Neuronal stem cell (in vitro differentiated cells): ENCODE measurements at regions not wholly inside any gene's neighbourhood (a gene's known extent, or its start where the extent isn't known, plus 50 kb on each side); places are given as distances from the start of the nearest gene placed in this dataset.

Experiments
- DNase-seq: peaks from one replicate; pipeline ENCODE4 v3.0.0-alpha.2; 2013; ENCODE audit warnings: low spot score
- H2AFZ ChIP-seq: one replicate; pipeline ENCODE4 v1.6.1; 2013; ENCODE audit warnings: mild to moderate bottlenecking, low read length, inconsistent platforms
- H2AK5ac ChIP-seq: 2 replicates; pipeline ENCODE4 v1.6.1; 2013; ENCODE audit warnings: low read depth, mild to moderate bottlenecking, inconsistent platforms, low read length, moderate library complexity, mixed read lengths
- H2BK120ac ChIP-seq: 2 replicates; pipeline ENCODE4 v1.6.1; 2013; ENCODE audit warnings: low read depth, mild to moderate bottlenecking, inconsistent platforms, low read length, moderate library complexity, mixed read lengths
- H2BK12ac ChIP-seq: one replicate; pipeline ENCODE4 v1.6.1; 2013; ENCODE audit warnings: low read length, inconsistent platforms
- H2BK15ac ChIP-seq: 2 replicates; pipeline ENCODE4 v1.6.1; 2013; ENCODE audit warnings: mild to moderate bottlenecking, low read length, inconsistent platforms, mixed read lengths
- H2BK5ac ChIP-seq: one replicate; pipeline ENCODE4 v1.6.1; 2013; ENCODE audit warnings: inconsistent platforms, mild to moderate bottlenecking, low read length, moderate library complexity
- H3K14ac ChIP-seq: one replicate; pipeline ENCODE4 v1.6.1; 2013; ENCODE audit warnings: low read length, inconsistent platforms
- H3K18ac ChIP-seq: 2 replicates; pipeline ENCODE4 v1.6.1; 2013; ENCODE audit warnings: low read length, inconsistent platforms
- H3K23ac ChIP-seq: 2 replicates; pipeline ENCODE4 v1.6.1; 2013; ENCODE audit warnings: low read depth, mild to moderate bottlenecking, mixed read lengths, low read length, inconsistent platforms; ENCODE audit not compliant: poor library complexity
- H3K27ac ChIP-seq: replicated peaks from 3 replicates; pipeline ENCODE4 v1.5.1; 2013; ENCODE audit warnings: low read length, inconsistent platforms
- H3K27me3 ChIP-seq, 3 experiments: 2 replicates each; pipeline ENCODE4 v1.6.1; 2013; ENCODE audit warnings: low read length in 3 of 3, mild to moderate bottlenecking in 2 of 3, inconsistent platforms in 1 of 3, low read depth in 1 of 3, mixed read lengths in 1 of 3, moderate library complexity in 1 of 3; ENCODE audit not compliant: control insufficient read depth in 3 of 3, insufficient read depth in 3 of 3
- H3K36me3 ChIP-seq, 2 donors: replicated peaks in 1 of 2; 2 replicates each; pipeline ENCODE4 v1.6.1; 2013; ENCODE audit warnings: low read length in 2 of 2; ENCODE audit not compliant: control insufficient read depth in 2 of 2, insufficient read depth in 2 of 2
- H3K4ac ChIP-seq: 2 replicates; pipeline ENCODE4 v1.6.1; 2013; ENCODE audit warnings: inconsistent platforms, mild to moderate bottlenecking, low read length, moderate library complexity
- H3K4me1 ChIP-seq, 2 donors: 1 replicate in 1 of 2; 2 replicates in 1 of 2; pipeline ENCODE4 v1.6.1; 2013; ENCODE audit warnings: low read length in 2 of 2, low read depth in 1 of 2; ENCODE audit not compliant: control insufficient read depth in 2 of 2, insufficient read depth in 1 of 2
- H3K4me2 ChIP-seq: one replicate; pipeline ENCODE4 v1.6.1; 2013; ENCODE audit warnings: mild to moderate bottlenecking, low read length, inconsistent platforms; ENCODE audit not compliant: insufficient read depth, poor library complexity, severe bottlenecking
- H3K4me3 ChIP-seq, 2 donors: 2 replicates each; pipeline ENCODE4 v1.5.1; 2013; ENCODE audit warnings: low read length in 2 of 2, mild to moderate bottlenecking in 2 of 2, inconsistent platforms in 1 of 2, moderate library complexity in 1 of 2
- H3K79me1 ChIP-seq: one replicate; pipeline ENCODE4 v1.6.1; 2013; ENCODE audit warnings: low read depth, mild to moderate bottlenecking, inconsistent platforms, low read length, moderate library complexity
- H3K9ac ChIP-seq: one replicate; pipeline ENCODE4 v1.6.1; 2013; ENCODE audit warnings: mild to moderate bottlenecking, low read depth, low read length, inconsistent platforms; ENCODE audit not compliant: poor library complexity
- H3K9me3 ChIP-seq, 2 donors: replicated peaks in 1 of 2; 2 replicates each; pipeline versions ENCODE3 to v1.6.1; 2013; ENCODE audit warnings: low read length in 2 of 2, mild to moderate bottlenecking in 2 of 2, inconsistent platforms in 1 of 2, low read depth in 1 of 2, mixed read lengths in 1 of 2, moderate library complexity in 1 of 2; ENCODE audit not compliant: control insufficient read depth in 2 of 2, insufficient read depth in 1 of 2
- H4K8ac ChIP-seq: one replicate; pipeline ENCODE4 v1.6.1; 2013; ENCODE audit warnings: low read depth, mild to moderate bottlenecking, inconsistent platforms, low read length, moderate library complexity
- H4K91ac ChIP-seq: one replicate; pipeline ENCODE4 v1.6.1; 2013; ENCODE audit warnings: low read length, low read depth, mild to moderate bottlenecking, inconsistent platforms; ENCODE audit not compliant: poor library complexity
- WGBS, 2 donors: extraction: QIAGEN DNeasy Blood & Tissue Kit; methylation state at CpG; one replicate each; pipeline ENCODE4 v1.1.7; 2013; ENCODE audit warnings: missing lambda C conversion rate in 2 of 2, mixed read lengths in 1 of 2; ENCODE audit not compliant: insufficient read length in 2 of 2, insufficient replicate concordance in 1 of 2; ENCODE audit errors: extremely low coverage in 2 of 2; 5-methylcytosine and 5-hydroxymethylcytosine counted together

DNA sequence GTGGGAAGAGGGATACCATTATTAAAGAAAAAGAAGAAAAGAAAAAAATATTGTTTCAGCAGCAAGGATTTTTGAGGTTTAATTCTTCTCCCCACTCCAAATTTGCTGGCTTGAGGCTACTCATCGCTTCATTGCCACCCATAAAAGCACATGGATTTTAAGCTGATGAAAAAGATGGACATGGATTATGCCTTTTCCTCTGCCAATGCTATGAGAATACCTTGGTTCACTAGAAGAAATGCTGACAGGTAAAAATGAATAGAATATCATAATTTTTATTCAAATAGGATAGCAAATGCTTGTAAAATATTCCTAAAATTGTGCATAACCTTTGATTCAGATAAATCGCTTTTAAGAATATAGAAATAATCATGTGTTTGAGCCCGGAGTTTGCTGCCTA, 289.7 kb upstream of the DPYD start:
- Histone ChIP-seq H3K18ac (no peak overlapping the region), H3K4me2 (no peak overlapping the region), H3K36me3 (no peaks in the 10 kb centered on the region), H3K9ac (no peak overlapping the region), H2BK15ac (no peak overlapping the region), H3K23ac (no peak overlapping the region), H3K4ac (no peak overlapping the region), H3K9me3 (no peaks in the 10 kb centered on the region), H3K27me3 (no peaks in the 10 kb centered on the region), H3K14ac (no peak overlapping the region), H4K8ac (no peak overlapping the region), H2BK120ac (no peak overlapping the region), H3K4me1 (peaks cover 5 to 7% of the 10 kb centered on the region in 2 donors), H3K79me1 (no peaks in the 10 kb centered on the region), H4K91ac (no peak overlapping the region), H2BK12ac (no peak overlapping the region), H3K4me3 (no peak overlapping the region), H3K27ac (peak overlapping the region; percentile 56), H2AK5ac (no peak overlapping the region), H2BK5ac (no peak overlapping the region), H2AFZ (no peak overlapping the region)
- WGBS, 2 donors, result no CpG with 5 or more reads among the region's 3 CpGs
- no peak for DNase-seq

DNA sequence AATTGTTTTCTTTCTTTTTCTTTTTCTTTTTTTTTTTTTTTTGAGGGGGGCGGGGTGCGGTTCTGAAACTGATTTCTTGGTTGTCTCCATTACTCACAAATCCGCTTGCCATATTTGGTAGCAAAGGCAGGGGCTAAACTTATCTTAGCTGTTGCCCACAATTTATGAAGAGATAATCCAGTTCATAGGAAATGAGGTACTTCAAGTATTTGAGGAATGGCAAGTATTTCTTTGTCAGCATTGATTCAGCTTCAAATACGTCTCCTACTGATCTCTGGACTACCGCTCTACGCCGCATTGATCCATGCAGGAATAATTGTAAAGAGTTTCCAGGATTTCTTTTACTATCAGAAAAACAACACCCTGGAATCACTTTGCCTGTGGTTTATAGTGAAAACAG, 289.2 kb upstream of the DPYD start:
- no peaks in the 10 kb centered on the region for H3K9me3 ChIP-seq
- H3K4me2 ChIP-seq, result no peak overlapping the region
- no peaks in the 10 kb centered on the region for H3K79me1 ChIP-seq
- no peak overlapping the region for H3K23ac ChIP-seq
- no peak overlapping the region for H2BK5ac ChIP-seq
- no peak overlapping the region for H2BK120ac ChIP-seq
- H2AFZ ChIP-seq, result no peak overlapping the region
- H2AK5ac ChIP-seq, result no peak overlapping the region
- H4K8ac ChIP-seq, result no peak overlapping the region
- no peak overlapping the region for H3K14ac ChIP-seq
- H3K9ac ChIP-seq, result no peak overlapping the region
- H3K27me3 ChIP-seq, result no peaks in the 10 kb centered on the region
- H3K18ac ChIP-seq, result no peak overlapping the region
- H2BK12ac ChIP-seq, result no peak overlapping the region
- peaks cover 5 to 7% of the 10 kb centered on the region in 2 donors for H3K4me1 ChIP-seq
- DNase-seq, result peak; percentile 48
- H2BK15ac ChIP-seq, result no peak overlapping the region
- H3K4me3 ChIP-seq, result no peak overlapping the region
- no CpG with 5 or more reads among the region's 7 CpGs for WGBS, 2 donors
- H3K4ac ChIP-seq, result no peak overlapping the region
- H3K36me3 ChIP-seq, result no peaks in the 10 kb centered on the region
- H4K91ac ChIP-seq, result no peak overlapping the region
- H3K27ac ChIP-seq, result peak overlapping the region; percentile 56

DNA sequence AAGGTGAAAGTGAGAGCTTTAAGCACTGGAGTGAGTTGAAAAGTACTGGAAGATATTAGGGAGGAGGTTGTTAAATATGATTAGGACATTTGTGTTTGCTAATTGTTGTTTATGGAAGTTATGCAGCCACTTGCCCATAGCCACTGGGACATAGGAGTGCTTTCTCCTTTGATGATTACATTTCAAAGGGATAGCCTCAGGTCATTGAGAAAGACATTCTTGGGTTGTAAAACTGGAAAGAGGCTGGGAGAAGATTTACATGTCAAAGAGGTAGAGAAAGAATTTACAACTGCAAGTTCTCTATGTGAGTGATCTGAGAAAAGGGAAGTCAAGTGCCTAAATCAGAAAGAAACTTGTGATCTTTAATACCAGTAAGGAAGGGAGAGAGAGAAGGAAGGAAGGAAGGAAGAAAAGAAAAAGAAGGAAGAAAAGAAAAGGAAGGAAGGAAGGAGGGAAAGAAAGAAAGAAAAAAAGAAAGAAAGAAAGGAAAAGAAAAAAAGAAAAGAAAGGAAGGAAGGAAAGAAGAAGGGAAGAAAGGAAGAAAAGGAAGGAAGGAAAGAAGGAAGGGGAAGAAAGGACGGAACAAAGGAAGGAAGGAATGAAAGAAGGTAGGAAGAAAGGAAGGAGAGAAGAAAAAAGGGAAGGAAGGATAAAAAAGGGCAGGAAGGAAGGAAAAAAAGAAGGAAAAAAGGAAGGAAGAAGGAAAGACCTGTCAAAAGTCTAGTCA, 284.6 kb upstream of the DPYD start:
- no peak overlapping the region for H2BK5ac ChIP-seq
- H3K4ac ChIP-seq, result no peak overlapping the region
- no CpG with 5 or more reads among the region's 1 CpG for WGBS, 2 donors
- H3K18ac ChIP-seq, result no peak overlapping the region
- no peaks in the 10 kb centered on the region for H3K9me3 ChIP-seq
- H3K14ac ChIP-seq, result no peak overlapping the region
- no peak overlapping the region for H4K91ac ChIP-seq
- no peak overlapping the region for H2AFZ ChIP-seq
- H3K9ac ChIP-seq, result no peak overlapping the region
- H3K4me3 ChIP-seq, result no peak overlapping the region
- no peak overlapping the region for H2BK15ac ChIP-seq
- peaks cover 5% of the 10 kb centered on the region in 2 donors for H3K4me1 ChIP-seq
- H3K36me3 ChIP-seq, result no peaks in the 10 kb centered on the region
- no peak overlapping the region for H4K8ac ChIP-seq
- H2BK120ac ChIP-seq, result no peak overlapping the region
- H2BK12ac ChIP-seq, result no peak overlapping the region
- H2AK5ac ChIP-seq, result no peak overlapping the region
- H3K4me2 ChIP-seq, result no peak overlapping the region
- H3K27ac ChIP-seq, result no peak overlapping the region
- no peaks in the 10 kb centered on the region for H3K79me1 ChIP-seq
- no peaks in the 10 kb centered on the region for H3K27me3 ChIP-seq
- DNase-seq, result no peak
- H3K23ac ChIP-seq, result no peak overlapping the region

DNA sequence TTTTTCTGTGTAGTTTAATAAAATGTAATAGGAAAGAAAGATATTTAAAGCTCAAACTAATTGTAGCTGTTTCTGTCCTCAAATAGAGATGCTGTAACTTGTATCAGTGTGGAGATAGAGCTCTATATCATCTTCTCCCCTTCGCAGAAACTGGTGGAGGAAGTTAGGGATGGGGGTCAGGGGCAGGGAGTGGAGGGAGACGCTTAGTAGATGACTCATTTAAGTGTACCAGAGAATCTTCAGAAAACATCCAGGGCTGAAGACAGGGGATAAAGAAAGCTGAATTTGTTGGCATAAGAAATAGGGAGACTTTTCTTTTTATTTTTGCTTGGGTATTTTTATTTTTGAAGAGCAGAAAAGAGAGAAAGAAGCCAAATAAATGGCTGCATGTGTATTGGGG, 282.6 kb upstream of the DPYD start:
- H2BK15ac ChIP-seq, result no peak overlapping the region
- no peak overlapping the region for H2BK5ac ChIP-seq
- no peak overlapping the region for H2BK120ac ChIP-seq
- H3K4me3 ChIP-seq, result no peak overlapping the region
- no peak overlapping the region for H3K23ac ChIP-seq
- no peaks in the 10 kb centered on the region for H3K27me3 ChIP-seq
- H2AFZ ChIP-seq, result no peak overlapping the region
- WGBS, 2 donors, result no CpG with 5 or more reads among the region's 2 CpGs
- no peak overlapping the region for H3K14ac ChIP-seq
- H3K4me1 ChIP-seq, result peaks cover 0 to 4% of the 10 kb centered on the region in 2 donors
- no peak overlapping the region for H4K8ac ChIP-seq
- no peaks in the 10 kb centered on the region for H3K79me1 ChIP-seq
- H3K9ac ChIP-seq, result no peak overlapping the region
- no peak for DNase-seq
- no peak overlapping the region for H3K4ac ChIP-seq
- H2AK5ac ChIP-seq, result no peak overlapping the region
- H3K9me3 ChIP-seq, result no peaks in the 10 kb centered on the region
- H4K91ac ChIP-seq, result no peak overlapping the region
- H3K27ac ChIP-seq, result no peak overlapping the region
- H3K18ac ChIP-seq, result no peak overlapping the region
- H3K36me3 ChIP-seq, result no peaks in the 10 kb centered on the region
- H2BK12ac ChIP-seq, result no peak overlapping the region
- no peak overlapping the region for H3K4me2 ChIP-seq
